Astrocyte (in vitro differentiated cells and primary cell): ENCODE measurements at regions not wholly inside any gene's neighbourhood (a gene's known extent, or its start where the extent isn't known, plus 50 kb on each side); places are given as distances from the start of the nearest gene placed in this dataset.

Experiments
- DNase-seq: peaks from one replicate; pipeline ENCODE4 v3.0.0-alpha.2; 2010; ENCODE audit warnings: low read depth
- FAIRE-seq: peaks from 2 replicates; lab custom pipeline; 2011; peaks lifted over from hg19 to GRCh38; lab: Jason Lieb, UNC
- H2AFZ ChIP-seq: 2 replicates; pipeline ENCODE4 v1.6.0; 2012; ENCODE audit warnings: low read depth, low read length, inconsistent platforms
- H3K27ac ChIP-seq: 2 replicates; pipeline ENCODE4 v1.5.1; 2011; ENCODE audit warnings: low read depth, low read length, inconsistent platforms
- H3K27me3 ChIP-seq: 2 replicates; pipeline ENCODE4 v1.6.0; 2011; ENCODE audit warnings: low read length, inconsistent platforms; ENCODE audit not compliant: insufficient read depth
- H3K36me3 ChIP-seq: 2 replicates; pipeline ENCODE4 v1.5.1; 2011; ENCODE audit warnings: low read length, inconsistent platforms; ENCODE audit not compliant: insufficient read depth
- H3K4me1 ChIP-seq: 2 replicates; pipeline ENCODE4 v1.5.1; 2011; ENCODE audit warnings: low read length, inconsistent platforms; ENCODE audit not compliant: insufficient read depth
- H3K4me2 ChIP-seq: 2 replicates; pipeline ENCODE4 v1.6.0; 2012; ENCODE audit warnings: low read length, inconsistent platforms
- H3K4me3 ChIP-seq: 2 replicates; pipeline ENCODE4 v1.5.1; 2011; ENCODE audit warnings: low read depth, mild to moderate bottlenecking, low read length, inconsistent platforms; ENCODE audit not compliant: insufficient read depth
- H3K79me2 ChIP-seq: 2 replicates; pipeline ENCODE4 v1.6.0; 2012; ENCODE audit warnings: mild to moderate bottlenecking, low read length, inconsistent platforms; ENCODE audit not compliant: insufficient read depth
- H3K9ac ChIP-seq: 2 replicates; pipeline ENCODE4 v1.6.0; 2012; ENCODE audit warnings: mild to moderate bottlenecking, low read length, inconsistent platforms
- H3K9me3 ChIP-seq: 2 replicates; pipeline ENCODE4 v1.5.1; 2012; ENCODE audit warnings: low read depth, mild to moderate bottlenecking, low read length, inconsistent platforms; ENCODE audit not compliant: insufficient read depth
- H4K20me1 ChIP-seq: 2 replicates; pipeline ENCODE4 v1.6.0; 2012; ENCODE audit warnings: low read length, inconsistent platforms; ENCODE audit not compliant: insufficient read depth
- H3K27ac Mint-ChIP-seq: one replicate; pipeline ENCODE4 v1.8.0; 2021; ENCODE audit warnings: mild to moderate bottlenecking, mixed read lengths; ENCODE audit not compliant: unreplicated experiment
- H3K27me3 Mint-ChIP-seq: one replicate; pipeline ENCODE4 v1.8.0; 2021; ENCODE audit warnings: low read depth, mixed read lengths; ENCODE audit not compliant: unreplicated experiment
- H3K36me3 Mint-ChIP-seq: one replicate; pipeline ENCODE4 v1.8.0; 2021; ENCODE audit warnings: low read depth, mixed read lengths; ENCODE audit not compliant: unreplicated experiment
- H3K4me1 Mint-ChIP-seq: one replicate; pipeline ENCODE4 v1.8.0; 2021; ENCODE audit warnings: low read depth, mixed read lengths; ENCODE audit not compliant: unreplicated experiment
- H3K4me3 Mint-ChIP-seq: one replicate; pipeline ENCODE4 v1.8.0; 2021; ENCODE audit warnings: mild to moderate bottlenecking, moderate library complexity, mixed read lengths; ENCODE audit not compliant: unreplicated experiment
- H3K9me3 Mint-ChIP-seq: one replicate; pipeline ENCODE4 v1.8.0; 2021; ENCODE audit warnings: mild to moderate bottlenecking, mixed read lengths; ENCODE audit not compliant: unreplicated experiment
- EZH2 ChIP-seq: IDR thresholded peaks from 2 replicates; pipeline ENCODE4 v1.6.1; 2012; ENCODE audit warnings: mild to moderate bottlenecking, low read length, inconsistent platforms; ENCODE audit not compliant: insufficient read depth
- TF ChIP-seq, protein P1 (sequence below): IDR thresholded peaks from 2 replicates; pipeline ENCODE4 v1.5.1; 2011; ENCODE audit warnings: low read depth, mild to moderate bottlenecking, inconsistent platforms, low read length, moderate library complexity; ENCODE audit not compliant: insufficient read depth

DNA sequence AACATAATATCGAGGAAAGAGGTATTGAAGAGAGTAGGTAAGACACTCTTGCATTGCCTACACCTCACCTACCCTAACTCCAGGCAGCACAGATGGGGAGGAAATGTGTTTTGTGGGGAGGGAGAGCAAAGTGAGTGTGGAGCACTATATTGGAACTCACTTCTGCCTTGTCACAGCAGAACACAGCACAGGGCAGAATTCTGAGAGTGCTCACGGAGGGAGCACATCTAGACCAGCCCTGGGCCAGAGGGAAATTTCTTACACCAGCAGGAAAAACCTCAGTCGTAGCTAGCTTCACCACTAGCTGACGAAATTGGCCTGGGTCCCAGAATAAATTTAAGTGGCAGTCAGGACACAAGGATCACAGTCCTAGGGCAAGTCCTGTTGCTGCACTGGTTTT is 517.3 kb downstream of the TMA16 start:
- Histone ChIP-seq H2AFZ (no peak overlapping the region), H3K4me2 (no peak overlapping the region), H3K4me3 (no peak overlapping the region), H3K27ac (no peak overlapping the region), H3K9me3 (no peaks in the 10 kb centered on the region), H3K27me3 (no peaks in the 10 kb centered on the region), H3K4me1 (no peaks in the 10 kb centered on the region), H3K36me3 (no peaks in the 10 kb centered on the region), H3K9ac (no peak overlapping the region), H4K20me1 (no peaks in the 10 kb centered on the region), H3K79me2 (no peaks in the 10 kb centered on the region)
- no peak for TF ChIP-seq EZH2
- TF ChIP-seq, protein P1, sequence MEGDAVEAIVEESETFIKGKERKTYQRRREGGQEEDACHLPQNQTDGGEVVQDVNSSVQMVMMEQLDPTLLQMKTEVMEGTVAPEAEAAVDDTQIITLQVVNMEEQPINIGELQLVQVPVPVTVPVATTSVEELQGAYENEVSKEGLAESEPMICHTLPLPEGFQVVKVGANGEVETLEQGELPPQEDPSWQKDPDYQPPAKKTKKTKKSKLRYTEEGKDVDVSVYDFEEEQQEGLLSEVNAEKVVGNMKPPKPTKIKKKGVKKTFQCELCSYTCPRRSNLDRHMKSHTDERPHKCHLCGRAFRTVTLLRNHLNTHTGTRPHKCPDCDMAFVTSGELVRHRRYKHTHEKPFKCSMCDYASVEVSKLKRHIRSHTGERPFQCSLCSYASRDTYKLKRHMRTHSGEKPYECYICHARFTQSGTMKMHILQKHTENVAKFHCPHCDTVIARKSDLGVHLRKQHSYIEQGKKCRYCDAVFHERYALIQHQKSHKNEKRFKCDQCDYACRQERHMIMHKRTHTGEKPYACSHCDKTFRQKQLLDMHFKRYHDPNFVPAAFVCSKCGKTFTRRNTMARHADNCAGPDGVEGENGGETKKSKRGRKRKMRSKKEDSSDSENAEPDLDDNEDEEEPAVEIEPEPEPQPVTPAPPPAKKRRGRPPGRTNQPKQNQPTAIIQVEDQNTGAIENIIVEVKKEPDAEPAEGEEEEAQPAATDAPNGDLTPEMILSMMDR = no peak
- Mint-ChIP-seq H3K4me1 (no peaks in the 10 kb centered on the region), H3K27ac (no peak overlapping the region), H3K36me3 (no peaks in the 10 kb centered on the region), H3K4me3 (no peak overlapping the region), H3K9me3 (no peaks in the 10 kb centered on the region), H3K27me3 (no peaks in the 10 kb centered on the region)
- no peak for DNase-seq
- no peak for FAIRE-seq

DNA sequence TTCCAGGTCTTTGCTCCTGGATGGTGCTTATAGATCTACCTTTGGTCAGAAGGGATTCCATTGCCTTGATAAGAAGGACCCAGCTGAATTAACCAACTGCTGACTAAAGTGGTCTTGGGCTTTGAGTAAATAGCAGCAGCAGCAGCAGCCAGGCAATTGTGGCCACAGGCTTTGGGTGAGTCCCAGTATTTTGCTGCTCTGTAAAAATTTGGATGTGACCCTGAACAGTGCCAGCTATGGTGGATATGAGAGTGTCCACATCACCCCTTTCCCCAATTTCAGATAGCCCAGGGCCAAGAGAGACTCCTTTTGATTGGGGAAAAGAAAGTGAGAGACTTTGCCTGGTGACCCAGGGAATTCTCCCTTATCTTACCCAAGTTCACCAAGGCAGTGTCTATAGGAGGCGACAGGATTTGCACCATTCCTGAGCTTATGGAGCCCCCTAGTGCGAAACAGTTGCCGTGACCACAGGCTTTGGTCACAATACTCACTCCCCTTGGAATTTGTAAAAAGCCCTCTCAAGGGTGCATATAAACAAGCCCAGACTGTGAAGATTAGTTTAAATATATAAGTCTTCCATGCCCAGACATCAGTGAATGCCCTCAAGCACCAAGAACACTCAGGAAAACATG is 518.0 kb downstream of the TMA16 start:
- H3K4me3 ChIP-seq = no peak overlapping the region
- FAIRE-seq = no peak
- no peaks in the 10 kb centered on the region for H3K9me3 ChIP-seq
- no peak overlapping the region for H2AFZ ChIP-seq
- Mint-ChIP-seq H3K36me3 (no peaks in the 10 kb centered on the region), H3K9me3 (no peaks in the 10 kb centered on the region), H3K4me1 (no peaks in the 10 kb centered on the region), H3K27me3 (no peaks in the 10 kb centered on the region), H3K27ac (no peak overlapping the region), H3K4me3 (no peak overlapping the region)
- H3K4me1 ChIP-seq = no peaks in the 10 kb centered on the region
- DNase-seq = peak; percentile 20
- no peaks in the 10 kb centered on the region for H4K20me1 ChIP-seq
- no peaks in the 10 kb centered on the region for H3K27me3 ChIP-seq
- no peak overlapping the region for H3K27ac ChIP-seq
- no peaks in the 10 kb centered on the region for H3K36me3 ChIP-seq
- no peak overlapping the region for H3K9ac ChIP-seq
- H3K4me2 ChIP-seq = no peak overlapping the region
- H3K79me2 ChIP-seq = no peaks in the 10 kb centered on the region
- TF ChIP-seq, protein P1 = peak; percentile 54
- TF ChIP-seq EZH2 = no peak

DNA sequence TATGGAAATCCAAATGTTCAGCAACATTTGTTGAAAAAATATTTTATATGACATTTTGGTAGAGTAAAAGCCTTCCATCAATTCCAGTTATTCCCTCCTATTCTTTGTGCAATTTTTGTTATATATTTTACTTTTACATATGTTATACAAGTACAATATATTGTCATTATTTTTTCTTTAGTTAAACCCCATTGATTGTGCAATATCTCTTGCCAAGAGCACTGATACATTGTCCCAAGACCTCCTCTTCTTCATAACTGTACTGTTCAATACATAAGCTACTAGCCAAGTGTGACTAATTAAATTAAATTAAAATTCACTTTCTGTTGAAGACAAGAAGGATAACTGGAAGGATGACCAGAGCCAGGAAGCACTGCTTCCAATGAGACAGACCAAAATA is 527.5 kb downstream of the TMA16 start:
- Mint-ChIP-seq H3K27ac (no peak overlapping the region), H3K9me3 (peaks cover 13% of the 10 kb centered on the region), H3K27me3 (no peaks in the 10 kb centered on the region), H3K4me3 (no peak overlapping the region), H3K36me3 (no peaks in the 10 kb centered on the region), H3K4me1 (no peaks in the 10 kb centered on the region)
- Histone ChIP-seq H3K9ac (no peak overlapping the region), H3K9me3 (no peaks in the 10 kb centered on the region), H3K4me3 (no peak overlapping the region), H3K4me1 (no peaks in the 10 kb centered on the region), H3K79me2 (no peaks in the 10 kb centered on the region), H3K27me3 (no peaks in the 10 kb centered on the region), H3K4me2 (no peak overlapping the region), H3K27ac (no peak overlapping the region), H4K20me1 (no peaks in the 10 kb centered on the region), H2AFZ (no peak overlapping the region), H3K36me3 (no peaks in the 10 kb centered on the region)
- DNase-seq (no peak), FAIRE-seq (no peak)
- TF ChIP-seq, protein P1 = no peak
- TF ChIP-seq EZH2 = no peak
